ENCODE measurements at regions not wholly inside any gene's neighbourhood (a gene's known extent, or its start where the extent isn't known, plus 50 kb on each side); places are given as distances from the start of the nearest gene placed in this dataset.

DNA sequence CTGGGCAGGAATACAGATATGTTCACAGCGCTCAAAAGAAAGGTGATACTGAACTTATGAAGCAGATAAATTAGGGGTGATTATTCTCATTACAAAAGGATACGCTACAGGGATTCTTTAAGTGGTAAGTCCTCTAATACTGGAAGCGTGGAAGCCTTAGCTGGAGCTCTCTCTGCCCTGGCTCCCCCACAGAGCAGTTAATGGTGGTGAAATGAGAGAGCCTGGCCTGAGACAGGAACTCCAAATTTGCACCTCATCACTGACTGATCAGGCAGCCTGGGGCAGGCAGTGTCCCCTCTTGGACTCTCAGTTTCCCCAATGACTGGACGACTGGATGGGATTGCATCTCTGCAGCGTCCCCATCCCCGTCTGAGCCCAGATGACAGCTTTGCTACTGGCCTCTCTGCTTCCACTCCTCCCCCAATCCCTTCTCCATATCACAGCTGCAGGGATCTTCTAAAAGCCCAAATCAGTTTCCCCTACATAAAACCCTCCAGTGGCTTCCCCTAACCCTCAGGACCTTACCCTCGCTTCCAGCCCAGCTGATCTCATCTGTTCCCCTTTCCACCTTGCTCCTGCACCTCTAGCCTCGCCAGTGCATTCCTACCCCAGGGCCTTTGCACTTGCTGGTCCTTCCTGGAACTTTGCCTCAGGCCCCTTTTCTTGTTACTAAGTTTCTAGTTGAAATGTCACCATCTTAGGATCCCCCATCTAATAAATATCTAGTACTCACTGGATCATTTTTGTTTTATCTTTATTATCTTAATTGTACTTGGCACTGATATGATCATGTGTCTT, 171.7 kb upstream of the LHX5 start:
- TF ChIP-seq, protein P1, sequence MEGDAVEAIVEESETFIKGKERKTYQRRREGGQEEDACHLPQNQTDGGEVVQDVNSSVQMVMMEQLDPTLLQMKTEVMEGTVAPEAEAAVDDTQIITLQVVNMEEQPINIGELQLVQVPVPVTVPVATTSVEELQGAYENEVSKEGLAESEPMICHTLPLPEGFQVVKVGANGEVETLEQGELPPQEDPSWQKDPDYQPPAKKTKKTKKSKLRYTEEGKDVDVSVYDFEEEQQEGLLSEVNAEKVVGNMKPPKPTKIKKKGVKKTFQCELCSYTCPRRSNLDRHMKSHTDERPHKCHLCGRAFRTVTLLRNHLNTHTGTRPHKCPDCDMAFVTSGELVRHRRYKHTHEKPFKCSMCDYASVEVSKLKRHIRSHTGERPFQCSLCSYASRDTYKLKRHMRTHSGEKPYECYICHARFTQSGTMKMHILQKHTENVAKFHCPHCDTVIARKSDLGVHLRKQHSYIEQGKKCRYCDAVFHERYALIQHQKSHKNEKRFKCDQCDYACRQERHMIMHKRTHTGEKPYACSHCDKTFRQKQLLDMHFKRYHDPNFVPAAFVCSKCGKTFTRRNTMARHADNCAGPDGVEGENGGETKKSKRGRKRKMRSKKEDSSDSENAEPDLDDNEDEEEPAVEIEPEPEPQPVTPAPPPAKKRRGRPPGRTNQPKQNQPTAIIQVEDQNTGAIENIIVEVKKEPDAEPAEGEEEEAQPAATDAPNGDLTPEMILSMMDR (IDR thresholded peaks at IDR 0.05; ENCODE audit: low read length, missing control alignments) = no peak
- H3K4me3 ChIP-seq (replicated peaks; ENCODE audit: low read depth, low read length) = no peak overlapping the region
- no peak for DNase-seq (ENCODE audit: low read depth)

DNA sequence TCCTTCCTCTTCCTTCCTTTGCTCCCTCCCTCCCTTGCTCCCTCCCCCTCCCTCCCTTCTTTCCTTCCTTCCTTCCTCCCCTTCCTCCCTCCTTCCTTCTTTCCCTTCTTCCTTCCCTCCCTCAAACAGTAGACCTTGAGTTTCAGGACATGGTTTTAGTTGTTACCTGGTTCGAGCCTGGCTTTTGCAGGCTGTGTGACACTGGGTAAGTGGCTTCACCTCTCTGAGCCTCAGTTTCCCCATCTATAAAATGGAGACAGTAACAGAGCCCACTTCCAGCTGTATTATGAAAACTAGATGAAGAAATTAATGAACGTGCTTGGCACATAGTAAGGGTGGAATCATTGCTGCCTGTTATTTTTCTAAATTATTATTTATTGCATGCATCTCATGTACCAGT, 171.0 kb upstream of the LHX5 start:
- TF ChIP-seq, protein P1 (IDR thresholded peaks at IDR 0.05; ENCODE audit: low read length, missing control alignments) = no peak
- no peak overlapping the region for H3K4me3 ChIP-seq (replicated peaks; ENCODE audit: low read depth, low read length)
- DNase-seq (ENCODE audit: low read depth) = no peak

DNA sequence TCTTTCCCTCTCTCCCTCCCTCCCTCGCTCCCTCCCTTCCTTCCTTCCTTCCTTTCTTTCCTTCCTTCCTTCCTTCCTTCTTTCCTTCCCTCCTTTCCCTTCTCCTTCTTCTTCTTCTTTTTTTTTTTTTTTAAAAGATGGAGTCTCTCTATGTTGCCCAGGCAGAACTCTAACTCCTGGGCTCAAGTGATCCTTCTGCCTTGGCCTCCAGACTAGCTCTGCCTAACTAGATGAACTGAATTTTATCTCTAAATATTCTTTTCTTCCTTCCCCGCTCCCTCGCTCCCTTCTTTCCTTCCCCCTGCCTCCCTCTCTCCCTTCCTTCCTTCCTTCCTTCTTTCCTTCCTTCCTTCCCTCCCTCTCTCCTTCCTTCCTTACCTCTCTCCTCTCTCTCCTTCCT, 170.5 kb upstream of the LHX5 start:
- TF ChIP-seq, protein P1 (IDR thresholded peaks at IDR 0.05; ENCODE audit: low read length, missing control alignments) = no peak
- no peak overlapping the region for H3K4me3 ChIP-seq (replicated peaks; ENCODE audit: low read depth, low read length)
- no peak for DNase-seq (ENCODE audit: low read depth)

DNA sequence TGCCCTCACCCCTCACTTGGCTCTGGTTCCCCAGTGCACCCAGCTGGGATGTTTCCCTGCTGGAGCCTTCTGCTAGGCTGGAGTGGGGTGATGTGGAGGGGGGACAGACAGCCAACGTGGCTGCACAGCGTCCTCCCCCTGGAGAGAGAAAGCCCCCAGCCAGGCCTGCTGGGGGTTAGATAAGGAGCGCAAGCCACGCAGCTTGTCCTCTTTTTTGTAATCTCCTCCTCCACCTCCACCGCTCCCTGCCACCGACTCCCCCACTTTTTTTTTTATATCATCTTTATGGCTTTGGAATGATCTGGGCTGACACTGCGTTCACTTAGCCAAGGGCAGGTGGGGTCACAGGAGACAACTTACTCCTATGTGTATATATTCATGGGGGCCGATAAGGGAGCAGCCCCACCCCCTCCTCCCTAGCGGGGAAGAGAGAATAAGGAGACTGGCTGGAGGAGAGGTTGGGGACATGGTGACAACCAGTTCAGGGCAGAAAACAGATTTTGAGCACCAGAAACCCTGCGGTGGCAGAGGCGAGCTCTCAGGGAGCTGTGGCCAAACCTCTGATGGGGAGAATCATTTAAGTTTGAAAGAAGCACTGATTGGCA, 169.9 kb upstream of the LHX5 start:
- no peak for DNase-seq (ENCODE audit: low read depth)

DNA sequence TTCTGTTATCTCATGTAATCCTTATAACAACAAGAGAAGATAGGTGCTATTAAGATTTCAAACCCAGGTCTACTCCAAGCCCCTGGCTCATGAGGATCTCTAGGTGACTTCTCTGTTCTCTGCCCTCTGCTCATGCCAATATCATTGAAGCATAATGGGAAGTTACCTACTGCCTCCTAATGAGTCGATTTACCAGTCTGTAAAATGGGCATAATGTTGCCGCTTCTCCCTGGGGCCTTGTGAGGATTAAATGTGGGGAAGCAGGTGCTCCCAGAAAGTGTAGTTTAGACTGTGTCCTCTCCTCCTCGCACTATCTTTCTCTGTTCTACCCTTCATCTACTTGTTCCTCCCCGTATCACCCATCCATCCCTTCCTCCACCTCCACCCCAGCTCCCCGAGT, 169.2 kb upstream of the LHX5 start:
- TF ChIP-seq, protein P1 (IDR thresholded peaks at IDR 0.05; ENCODE audit: low read length, missing control alignments) = no peak
- DNase-seq (ENCODE audit: low read depth) = no peak
- H3K4me3 ChIP-seq (replicated peaks; ENCODE audit: low read depth, low read length) = no peak overlapping the region

More for the DNA sequence above, 169.9 kb upstream of the LHX5 start:
- TF ChIP-seq, protein P1 (IDR thresholded peaks at IDR 0.05; ENCODE audit: low read length, missing control alignments) = no peak
- H3K4me3 ChIP-seq (replicated peaks; ENCODE audit: low read depth, low read length) = no peak overlapping the region

DNA sequence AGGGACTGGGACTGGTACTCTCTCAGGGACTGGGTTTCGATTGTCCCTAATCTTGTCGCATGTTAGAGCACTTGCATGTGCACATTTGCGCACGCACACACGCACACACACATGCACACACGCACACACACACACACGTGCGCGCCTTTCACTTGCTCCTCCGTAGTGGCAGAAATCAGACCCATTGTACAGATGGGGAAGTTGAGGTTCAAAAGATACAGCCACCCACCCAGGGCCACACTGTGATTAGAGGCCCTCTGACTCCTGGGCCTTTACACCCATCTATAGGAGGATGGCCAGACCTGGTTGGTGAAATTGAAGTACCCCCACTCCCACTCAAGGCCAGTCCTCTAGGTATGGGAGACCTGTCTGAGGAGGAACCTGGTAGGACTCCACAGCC, 167.8 kb upstream of the LHX5 start:
- H3K4me3 ChIP-seq (replicated peaks; ENCODE audit: low read depth, low read length) = no peak overlapping the region
- DNase-seq (ENCODE audit: low read depth) = no peak
- TF ChIP-seq, protein P1 (IDR thresholded peaks at IDR 0.05; ENCODE audit: low read length, missing control alignments) = no peak

DNA sequence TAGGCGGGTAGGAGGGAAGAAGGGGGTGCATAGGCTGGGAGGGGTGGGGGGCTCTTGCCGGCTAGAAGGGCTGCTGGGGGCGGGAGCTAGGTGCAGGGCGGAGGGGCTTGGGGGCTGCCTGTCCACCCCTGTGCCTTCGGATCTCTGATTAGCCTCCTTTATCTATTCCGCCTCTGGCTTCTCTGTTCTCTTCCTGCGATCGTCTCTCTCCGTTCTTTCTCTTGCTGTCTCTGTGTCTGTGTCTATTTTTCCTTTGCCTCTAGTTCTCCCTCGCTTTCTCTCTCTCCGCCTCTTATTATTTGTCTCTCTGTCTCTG, 166.7 kb upstream of the LHX5 start:
- DNase-seq (ENCODE audit: low read depth) = no peak
- H3K4me3 ChIP-seq (replicated peaks; ENCODE audit: low read depth, low read length) = no peak overlapping the region
- TF ChIP-seq, protein P1 (IDR thresholded peaks at IDR 0.05; ENCODE audit: low read length, missing control alignments) = no peak
